ENCODE measurements at regions not wholly inside any gene's neighbourhood (a gene's known extent, or its start where the extent isn't known, plus 50 kb on each side); places are given as distances from the start of the nearest gene placed in this dataset.
"Not testable (repeated sequence)": the region's sequence is repeated elsewhere in the genome, so short reads cannot be mapped to it uniquely, and the experiment has no call there.

- H3K4me3 ChIP-seq: no peak overlapping the region
- no peaks in the 10 kb centered on the region for H3K9me3 ChIP-seq
- DNase-seq: no peak
- H3K4me1 ChIP-seq: no peaks in the 10 kb centered on the region
- no peaks in the 10 kb centered on the region for H3K27me3 ChIP-seq (ENCODE audit: low read depth)
- intact Hi-C loops (cut with DNase I): no loop called here
- no peaks in the 10 kb centered on the region for H3K36me3 ChIP-seq
- no peak for TF ChIP-seq CTCF (IDR thresholded peaks at IDR 0.05)
- ATAC-seq: no peak
- no peak overlapping the region for H3K27ac ChIP-seq
These were observed 845.6 kb upstream of the CDH6 start for GRCh38 chr5:30347858-30348257.

- H3K27me3 ChIP-seq (ENCODE audit: low read depth); DNase-seq; intact Hi-C loops (cut with DNase I); H3K4me3 ChIP-seq; H3K36me3 ChIP-seq; H3K4me1 ChIP-seq; H3K9me3 ChIP-seq; ATAC-seq; H3K27ac ChIP-seq: not testable (repeated sequence)
These were observed 847.7 kb upstream of the CDH6 start for GRCh38 chr5:30345539-30346345.

GRCh38 chr5:30343707-30344106 is 849.8 kb upstream of the CDH6 start:
- Histone ChIP-seq H3K27ac (no peak overlapping the region), H3K36me3 (no peaks in the 10 kb centered on the region), H3K4me3 (no peak overlapping the region), H3K9me3 (no peaks in the 10 kb centered on the region), H3K4me1 (no peaks in the 10 kb centered on the region), H3K27me3 (ENCODE audit: low read depth) (no peaks in the 10 kb centered on the region)
- no peak for TF ChIP-seq CTCF (IDR thresholded peaks at IDR 0.05)
- no peak for DNase-seq
- ATAC-seq: no peak
- intact Hi-C loops (cut with DNase I): no loop called here

GRCh38 chr5:30341466-30341865 is 852.0 kb upstream of the CDH6 start:
- TF ChIP-seq CTCF (IDR thresholded peaks at IDR 0.05): no peak
- Histone ChIP-seq H3K27ac (no peak overlapping the region), H3K4me3 (no peak overlapping the region), H3K36me3 (no peaks in the 10 kb centered on the region), H3K27me3 (ENCODE audit: low read depth) (no peaks in the 10 kb centered on the region), H3K4me1 (no peaks in the 10 kb centered on the region), H3K9me3 (no peaks in the 10 kb centered on the region)
- ATAC-seq (no peak), DNase-seq (no peak)
- intact Hi-C loops (cut with DNase I): no loop called here

- Histone ChIP-seq H3K27ac (no peak overlapping the region), H3K27me3 (ENCODE audit: low read depth) (no peaks in the 10 kb centered on the region), H3K36me3 (no peaks in the 10 kb centered on the region), H3K4me1 (no peaks in the 10 kb centered on the region), H3K9me3 (no peaks in the 10 kb centered on the region), H3K4me3 (no peak overlapping the region)
- no peak for DNase-seq
- intact Hi-C loops (cut with DNase I): no loop called here
- no peak for ATAC-seq
- no peak for TF ChIP-seq CTCF (IDR thresholded peaks at IDR 0.05)
These were observed 856.4 kb upstream of the CDH6 start for GRCh38 chr5:30337084-30337573.

GRCh38 chr5:30331534-30331933 is 862.0 kb upstream of the CDH6 start:
- intact Hi-C loops (cut with DNase I): no loop called here
- H3K4me3 ChIP-seq: no peak overlapping the region

More at GRCh38 chr5:30331534-30331933, 862.0 kb upstream of the CDH6 start:
- no peaks in the 10 kb centered on the region for H3K9me3 ChIP-seq
- DNase-seq: no peak
- H3K27ac ChIP-seq: no peak overlapping the region
- TF ChIP-seq CTCF (IDR thresholded peaks at IDR 0.05): no peak
- no peaks in the 10 kb centered on the region for H3K4me1 ChIP-seq
- ATAC-seq: no peak
- H3K36me3 ChIP-seq: no peaks in the 10 kb centered on the region
- no peaks in the 10 kb centered on the region for H3K27me3 ChIP-seq (ENCODE audit: low read depth)
